ENCODE measurements at regions not wholly inside any gene's neighbourhood (a gene's known extent, or its start where the extent isn't known, plus 50 kb on each side); places are given as distances from the start of the nearest gene placed in this dataset.

DNA sequence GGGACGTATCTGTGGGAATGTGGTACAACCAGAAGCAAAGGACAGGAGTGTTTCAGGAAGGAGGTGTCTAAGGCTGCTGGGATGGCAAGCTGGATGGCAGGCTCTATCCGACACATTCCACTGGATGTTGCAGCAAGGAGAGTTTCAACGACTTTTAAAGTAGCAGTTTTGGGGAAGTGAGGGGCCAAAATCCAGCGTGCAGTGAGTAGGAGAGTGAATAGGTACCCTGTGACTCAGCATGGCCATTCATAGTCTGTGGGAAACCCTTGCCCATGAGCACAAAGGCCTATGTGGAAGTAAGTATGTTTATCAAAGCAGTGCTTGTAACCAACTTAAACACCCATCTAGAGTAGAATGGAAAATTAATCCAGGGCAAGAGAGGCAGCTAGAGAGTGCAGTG, 664.7 kb downstream of the ACTL7B start:
- peaks cover 6% of the 10 kb centered on the region; the same call in 1 of the 2 replicates for H3K4me1 ChIP-seq (ENCODE audit: control insufficient read depth, insufficient read depth, low read length)
- no peaks in the 10 kb centered on the region for H3K27me3 ChIP-seq (ENCODE audit: control insufficient read depth, insufficient read depth, low read length)
- no peaks in the 10 kb centered on the region for H3K36me3 ChIP-seq (ENCODE audit: control insufficient read depth, insufficient read depth, low read length)

DNA sequence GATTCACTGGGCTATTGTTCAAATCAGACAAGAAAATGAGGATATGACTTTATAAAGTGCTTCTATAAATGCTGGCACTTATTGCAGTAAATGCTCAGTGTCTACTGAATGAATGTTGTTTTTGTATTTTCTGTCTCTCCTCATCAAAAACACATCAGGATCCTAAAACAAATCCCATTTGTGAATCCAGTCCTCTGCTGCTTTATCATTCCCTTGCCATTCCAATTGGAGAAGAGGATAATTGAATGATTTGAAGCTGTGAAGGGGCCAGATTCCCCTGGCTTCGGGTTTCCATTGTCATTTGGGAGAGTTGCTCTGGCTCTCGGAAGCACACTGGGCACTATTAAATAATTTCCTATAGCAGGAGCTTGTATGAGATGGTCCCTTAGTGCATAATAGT, 666.8 kb downstream of the ACTL7B start:
- no peak overlapping the region for H3K9ac ChIP-seq (ENCODE audit: low read depth, low read length)
- no peaks in the 10 kb centered on the region for H3K36me3 ChIP-seq (ENCODE audit: control insufficient read depth, insufficient read depth, low read length)
- H3K27ac ChIP-seq (ENCODE audit: low read depth, low read length), result no peak overlapping the region
- peaks cover 6% of the 10 kb centered on the region; the same call in 1 of the 2 replicates for H3K4me1 ChIP-seq (ENCODE audit: control insufficient read depth, insufficient read depth, low read length)
- H3K4me3 ChIP-seq (ENCODE audit: low read depth, low read length), result no peak overlapping the region
- no peaks in the 10 kb centered on the region for H3K27me3 ChIP-seq (ENCODE audit: control insufficient read depth, insufficient read depth, low read length)
- no peaks in the 10 kb centered on the region for H3K9me3 ChIP-seq (ENCODE audit: control insufficient read depth, insufficient read depth, low read length)

More for the DNA sequence above, 664.7 kb downstream of the ACTL7B start:
- H3K9me3 ChIP-seq (ENCODE audit: control insufficient read depth, insufficient read depth, low read length), result no peaks in the 10 kb centered on the region
- H3K27ac ChIP-seq (ENCODE audit: low read depth, low read length), result no peak overlapping the region
- no peak overlapping the region for H3K4me3 ChIP-seq (ENCODE audit: low read depth, low read length)
- no peak overlapping the region for H3K9ac ChIP-seq (ENCODE audit: low read depth, low read length)

DNA sequence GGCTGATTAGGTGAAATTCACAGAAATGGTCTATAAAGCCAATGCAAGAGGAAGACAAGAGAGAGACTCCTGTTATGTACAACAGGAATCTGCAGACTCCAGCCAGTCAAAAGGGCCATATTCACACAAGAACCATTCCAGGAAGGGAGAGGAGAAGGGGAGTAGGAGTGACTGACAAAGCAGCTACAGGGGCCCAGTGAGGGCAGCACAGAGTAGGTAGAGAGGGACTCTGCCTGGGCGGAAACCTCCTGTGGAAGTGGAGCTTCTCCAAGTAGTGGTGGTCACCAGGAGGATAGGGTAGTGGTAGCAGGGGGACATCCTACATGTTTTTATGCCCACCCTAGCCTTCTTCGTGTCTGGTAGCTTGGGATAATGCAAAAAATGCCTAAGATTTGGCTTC, 667.3 kb downstream of the ACTL7B start:
- Histone ChIP-seq H3K9me3 (ENCODE audit: control insufficient read depth, insufficient read depth, low read length) (no peaks in the 10 kb centered on the region), H3K4me1 (ENCODE audit: control insufficient read depth, insufficient read depth, low read length) (peaks cover 6% of the 10 kb centered on the region; the same call in 1 of the 2 replicates), H3K27me3 (ENCODE audit: control insufficient read depth, insufficient read depth, low read length) (no peaks in the 10 kb centered on the region), H3K4me3 (ENCODE audit: low read depth, low read length) (no peak overlapping the region), H3K9ac (ENCODE audit: low read depth, low read length) (no peak overlapping the region), H3K27ac (ENCODE audit: low read depth, low read length) (no peak overlapping the region), H3K36me3 (ENCODE audit: control insufficient read depth, insufficient read depth, low read length) (no peaks in the 10 kb centered on the region)

DNA sequence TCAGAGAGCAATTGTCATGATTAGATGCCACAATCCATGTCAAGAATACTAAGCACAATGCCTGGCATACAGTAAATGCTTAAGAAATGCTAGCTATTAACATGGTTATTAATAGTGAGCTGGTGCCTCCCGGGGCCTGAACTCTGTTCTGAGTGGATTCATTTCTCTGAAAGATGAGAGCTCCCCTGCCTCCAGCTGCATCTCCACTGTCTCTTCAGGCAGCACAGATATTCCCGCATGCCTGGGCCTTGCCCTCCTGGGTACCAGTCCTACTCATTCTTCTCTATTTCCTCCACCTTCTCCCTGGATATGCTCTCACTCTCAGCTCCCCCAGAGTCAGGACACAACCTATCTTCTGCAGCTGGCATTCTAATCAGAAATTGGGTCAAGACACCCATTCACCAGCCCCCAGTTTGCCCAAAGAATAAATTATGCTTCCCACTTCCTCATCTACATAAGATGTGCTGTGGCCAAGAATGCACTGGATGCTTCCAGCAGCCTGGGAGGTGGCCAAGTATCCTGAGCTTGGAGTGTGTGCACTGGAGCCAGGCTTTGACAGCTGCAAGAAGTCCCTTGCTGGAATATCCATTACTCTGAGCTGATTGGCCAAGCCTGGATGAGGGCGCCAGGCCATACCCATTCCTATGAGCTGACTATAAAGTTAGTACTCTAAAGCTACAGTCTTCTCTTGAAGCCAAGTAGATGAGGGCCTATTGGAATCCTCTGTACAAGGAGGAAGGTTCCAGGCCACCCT, 669.0 kb downstream of the ACTL7B start:
- H3K4me1 ChIP-seq (ENCODE audit: control insufficient read depth, insufficient read depth, low read length), result peaks cover 6% of the 10 kb centered on the region; the same call in 1 of the 2 replicates
- H3K27me3 ChIP-seq (ENCODE audit: control insufficient read depth, insufficient read depth, low read length), result no peaks in the 10 kb centered on the region
- no peak overlapping the region for H3K27ac ChIP-seq (ENCODE audit: low read depth, low read length)
- no peaks in the 10 kb centered on the region for H3K9me3 ChIP-seq (ENCODE audit: control insufficient read depth, insufficient read depth, low read length)
- no peak overlapping the region for H3K9ac ChIP-seq (ENCODE audit: low read depth, low read length)
- no peak overlapping the region for H3K4me3 ChIP-seq (ENCODE audit: low read depth, low read length)
- H3K36me3 ChIP-seq (ENCODE audit: control insufficient read depth, insufficient read depth, low read length), result no peaks in the 10 kb centered on the region

DNA sequence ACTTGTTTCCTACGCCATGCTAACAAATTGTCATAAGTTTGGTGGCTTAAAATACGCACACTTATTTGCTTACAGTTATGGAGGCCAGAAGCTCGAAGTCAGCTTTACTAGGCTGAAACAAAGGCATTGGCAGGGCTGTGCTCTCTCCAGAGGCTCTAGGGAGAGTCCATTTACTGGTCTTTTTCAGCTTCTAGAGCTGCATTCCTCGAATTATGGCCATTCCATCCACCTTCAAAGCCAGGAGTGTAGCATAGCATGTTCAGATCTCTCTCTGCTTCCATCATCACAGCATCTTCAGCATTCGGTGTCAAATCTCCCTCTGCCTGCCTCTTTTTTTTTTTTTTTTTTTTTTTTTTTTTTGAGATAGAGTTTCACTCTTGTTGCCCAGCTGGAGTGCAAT, 670.2 kb downstream of the ACTL7B start:
- Histone ChIP-seq H3K4me1 (ENCODE audit: control insufficient read depth, insufficient read depth, low read length) (peaks cover 6% of the 10 kb centered on the region; the same call in 1 of the 2 replicates), H3K27ac (ENCODE audit: low read depth, low read length) (no peak overlapping the region), H3K27me3 (ENCODE audit: control insufficient read depth, insufficient read depth, low read length) (no peaks in the 10 kb centered on the region), H3K4me3 (ENCODE audit: low read depth, low read length) (no peak overlapping the region), H3K9me3 (ENCODE audit: control insufficient read depth, insufficient read depth, low read length) (no peaks in the 10 kb centered on the region), H3K36me3 (ENCODE audit: control insufficient read depth, insufficient read depth, low read length) (no peaks in the 10 kb centered on the region), H3K9ac (ENCODE audit: low read depth, low read length) (no peak overlapping the region)

DNA sequence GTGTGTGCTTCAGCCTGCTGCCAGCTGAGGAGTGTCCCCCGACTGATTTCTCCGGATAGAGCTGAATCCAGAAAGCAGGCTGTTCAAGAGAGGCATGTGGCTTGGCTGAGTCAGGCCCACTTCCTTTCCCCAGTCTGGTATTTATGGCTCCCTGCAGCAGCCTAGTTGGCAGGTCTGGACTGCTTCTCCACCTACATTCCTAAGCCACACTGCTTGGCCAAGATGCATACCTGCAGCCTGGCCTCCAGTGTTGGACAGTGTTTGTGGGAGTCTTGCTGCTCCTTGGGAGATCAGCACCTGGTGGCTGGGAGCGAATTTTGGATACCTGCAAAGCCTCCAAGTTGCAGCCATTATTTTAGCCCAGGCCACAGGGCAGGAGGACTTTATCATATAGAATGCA, 670.8 kb downstream of the ACTL7B start:
- Histone ChIP-seq H3K4me1 (ENCODE audit: control insufficient read depth, insufficient read depth, low read length) (peaks cover 6% of the 10 kb centered on the region; the same call in 1 of the 2 replicates), H3K27ac (ENCODE audit: low read depth, low read length) (no peak overlapping the region), H3K27me3 (ENCODE audit: control insufficient read depth, insufficient read depth, low read length) (no peaks in the 10 kb centered on the region), H3K36me3 (ENCODE audit: control insufficient read depth, insufficient read depth, low read length) (no peaks in the 10 kb centered on the region), H3K9ac (ENCODE audit: low read depth, low read length) (no peak overlapping the region), H3K9me3 (ENCODE audit: control insufficient read depth, insufficient read depth, low read length) (no peaks in the 10 kb centered on the region), H3K4me3 (ENCODE audit: low read depth, low read length) (no peak overlapping the region)

DNA sequence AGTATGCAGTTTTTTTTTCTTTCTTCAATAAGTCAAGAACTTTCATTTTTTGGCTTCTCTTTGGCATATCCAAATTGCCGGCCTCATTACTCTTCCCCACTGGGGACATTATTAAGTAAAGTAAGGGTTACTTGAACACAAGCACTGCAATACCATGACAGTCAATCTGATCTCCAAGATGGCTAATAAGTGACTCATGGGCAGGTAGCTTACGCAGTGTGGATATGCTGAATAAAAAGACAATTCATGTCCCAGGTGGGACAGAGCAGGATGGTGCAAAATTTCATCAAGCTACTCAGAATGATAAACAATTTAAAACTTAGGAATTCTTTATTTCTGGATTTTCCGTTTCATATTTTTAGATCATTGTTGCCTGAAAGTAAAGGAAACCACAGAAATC, 671.8 kb downstream of the ACTL7B start:
- Histone ChIP-seq H3K4me3 (ENCODE audit: low read depth, low read length) (no peak overlapping the region), H3K9me3 (ENCODE audit: control insufficient read depth, insufficient read depth, low read length) (no peaks in the 10 kb centered on the region), H3K4me1 (ENCODE audit: control insufficient read depth, insufficient read depth, low read length) (peaks cover 3% of the 10 kb centered on the region; the same call in 1 of the 2 replicates), H3K27me3 (ENCODE audit: control insufficient read depth, insufficient read depth, low read length) (no peaks in the 10 kb centered on the region), H3K36me3 (ENCODE audit: control insufficient read depth, insufficient read depth, low read length) (no peaks in the 10 kb centered on the region), H3K9ac (ENCODE audit: low read depth, low read length) (no peak overlapping the region), H3K27ac (ENCODE audit: low read depth, low read length) (no peak overlapping the region)

DNA sequence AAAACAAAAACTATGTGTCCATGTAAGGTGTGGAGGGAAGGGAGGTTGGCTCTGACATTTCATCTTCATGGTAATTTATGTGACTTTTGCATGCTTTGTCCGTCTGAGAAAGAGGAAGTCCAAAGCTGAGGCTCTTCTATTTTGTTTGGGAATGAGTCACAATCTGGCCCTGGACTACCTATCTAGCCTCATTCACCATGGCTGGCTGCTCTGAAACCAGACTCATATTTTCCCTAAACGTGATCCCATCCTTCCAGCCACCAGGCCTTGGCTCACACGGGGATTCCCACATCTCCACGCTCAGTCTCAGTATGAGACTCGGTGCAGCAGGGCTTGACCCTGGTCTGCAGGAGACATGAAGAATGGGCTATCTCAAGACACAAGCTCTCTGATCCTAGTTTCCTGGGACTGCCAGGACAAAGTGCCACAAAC, 672.8 kb downstream of the ACTL7B start:
- Histone ChIP-seq H3K4me1 (ENCODE audit: control insufficient read depth, insufficient read depth, low read length) (no peaks in the 10 kb centered on the region), H3K36me3 (ENCODE audit: control insufficient read depth, insufficient read depth, low read length) (no peaks in the 10 kb centered on the region), H3K4me3 (ENCODE audit: low read depth, low read length) (no peak overlapping the region), H3K27me3 (ENCODE audit: control insufficient read depth, insufficient read depth, low read length) (no peaks in the 10 kb centered on the region), H3K27ac (ENCODE audit: low read depth, low read length) (no peak overlapping the region), H3K9ac (ENCODE audit: low read depth, low read length) (no peak overlapping the region), H3K9me3 (ENCODE audit: control insufficient read depth, insufficient read depth, low read length) (no peaks in the 10 kb centered on the region)

DNA sequence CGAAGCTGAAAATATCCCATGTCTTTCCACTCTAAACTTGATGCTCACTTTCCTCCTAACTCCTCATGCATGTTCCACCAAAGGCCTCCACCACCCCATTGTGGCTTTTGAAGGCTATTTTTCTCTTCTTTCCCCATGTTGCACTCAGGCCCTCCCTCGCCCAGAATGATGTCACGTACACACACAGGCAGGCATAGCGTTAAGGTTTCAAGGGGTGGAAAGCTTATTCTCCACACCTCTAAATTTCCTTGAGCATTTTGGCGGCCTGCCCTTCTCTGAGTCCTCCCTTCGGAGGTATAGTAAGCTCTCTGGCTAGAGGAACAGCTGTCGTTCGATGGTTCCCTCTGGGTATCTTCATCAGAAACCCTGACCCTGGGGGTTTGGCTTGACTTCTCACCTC, 673.5 kb downstream of the ACTL7B start:
- H3K27ac ChIP-seq (ENCODE audit: low read depth, low read length), result no peak overlapping the region
- H3K36me3 ChIP-seq (ENCODE audit: control insufficient read depth, insufficient read depth, low read length), result no peaks in the 10 kb centered on the region
- no peaks in the 10 kb centered on the region for H3K9me3 ChIP-seq (ENCODE audit: control insufficient read depth, insufficient read depth, low read length)
- no peaks in the 10 kb centered on the region for H3K4me1 ChIP-seq (ENCODE audit: control insufficient read depth, insufficient read depth, low read length)
- H3K27me3 ChIP-seq (ENCODE audit: control insufficient read depth, insufficient read depth, low read length), result no peaks in the 10 kb centered on the region
- no peak overlapping the region for H3K9ac ChIP-seq (ENCODE audit: low read depth, low read length)
- H3K4me3 ChIP-seq (ENCODE audit: low read depth, low read length), result no peak overlapping the region

DNA sequence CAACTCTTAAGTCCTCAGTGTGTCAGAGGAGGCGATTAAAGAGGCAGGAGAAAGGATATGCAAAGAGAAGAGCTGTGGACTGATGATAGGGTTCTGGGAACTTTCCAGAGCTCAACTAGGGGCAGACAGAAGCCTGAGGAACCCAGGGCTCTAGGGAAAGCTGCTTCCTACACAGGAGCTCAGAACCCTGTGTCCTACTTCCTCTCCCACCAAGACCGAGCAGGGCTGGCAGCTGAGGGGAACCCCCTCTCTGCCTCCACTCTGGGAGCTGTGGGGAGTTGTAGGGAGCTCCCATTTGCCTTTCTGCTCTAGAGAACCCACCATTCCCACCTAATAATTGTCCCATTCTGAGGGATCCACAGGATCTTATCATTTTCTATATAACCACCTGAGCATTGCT, 674.3 kb downstream of the ACTL7B start:
- Histone ChIP-seq H3K4me1 (ENCODE audit: control insufficient read depth, insufficient read depth, low read length) (no peaks in the 10 kb centered on the region), H3K27me3 (ENCODE audit: control insufficient read depth, insufficient read depth, low read length) (no peaks in the 10 kb centered on the region), H3K4me3 (ENCODE audit: low read depth, low read length) (no peak overlapping the region)

DNA sequence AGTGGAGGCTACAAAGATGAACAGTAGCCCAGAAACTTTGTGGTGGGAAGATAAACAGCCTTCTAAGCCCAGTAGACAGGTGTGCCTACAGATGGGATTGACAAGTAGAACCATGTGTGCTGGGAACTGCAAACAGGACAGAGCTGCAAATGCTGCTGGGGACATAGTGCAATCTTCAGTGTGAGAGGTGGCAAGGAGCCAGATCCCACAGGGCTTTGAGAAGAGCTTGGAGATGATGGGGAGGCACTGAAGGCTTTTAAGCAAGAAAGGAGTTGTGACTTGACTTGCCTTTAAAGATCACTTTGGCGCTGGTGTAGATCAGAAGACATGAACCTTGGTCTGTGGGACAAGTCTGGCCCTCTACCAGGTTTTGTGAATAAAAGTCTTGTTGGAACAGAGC, 675.2 kb downstream of the ACTL7B start:
- Histone ChIP-seq H3K4me1 (ENCODE audit: control insufficient read depth, insufficient read depth, low read length) (no peaks in the 10 kb centered on the region), H3K9ac (ENCODE audit: low read depth, low read length) (no peak overlapping the region), H3K36me3 (ENCODE audit: control insufficient read depth, insufficient read depth, low read length) (no peaks in the 10 kb centered on the region), H3K27ac (ENCODE audit: low read depth, low read length) (no peak overlapping the region), H3K27me3 (ENCODE audit: control insufficient read depth, insufficient read depth, low read length) (no peaks in the 10 kb centered on the region), H3K9me3 (ENCODE audit: control insufficient read depth, insufficient read depth, low read length) (no peaks in the 10 kb centered on the region), H3K4me3 (ENCODE audit: low read depth, low read length) (no peak overlapping the region)

More for the DNA sequence above, 674.3 kb downstream of the ACTL7B start:
- H3K27ac ChIP-seq (ENCODE audit: low read depth, low read length), result no peak overlapping the region
- H3K36me3 ChIP-seq (ENCODE audit: control insufficient read depth, insufficient read depth, low read length), result no peaks in the 10 kb centered on the region
- no peak overlapping the region for H3K9ac ChIP-seq (ENCODE audit: low read depth, low read length)
- H3K9me3 ChIP-seq (ENCODE audit: control insufficient read depth, insufficient read depth, low read length), result no peaks in the 10 kb centered on the region

All from HUES48 (cell line).